ENCODE measurements at regions not wholly inside any gene's neighbourhood (a gene's known extent, or its start where the extent isn't known, plus 50 kb on each side); places are given as distances from the start of the nearest gene placed in this dataset.

GRCh38 chr2:237030382-237030781 is 55.3 kb upstream of the COPS8 start:
- no peak for TF ChIP-seq SP1 (IDR thresholded peaks at IDR 0.05)
- TF ChIP-seq HDGF (IDR thresholded peaks at IDR 0.05; ENCODE audit: borderline replicate concordance) = no peak
- no peak for TF ChIP-seq SUZ12 (IDR thresholded peaks at IDR 0.05)
- TF ChIP-seq FOXK2 (IDR thresholded peaks at IDR 0.05) = no peak
- TF ChIP-seq BHLHE40 (IDR thresholded peaks at IDR 0.05; ENCODE audit: borderline replicate concordance) = no peak
- TF ChIP-seq FOXA1 (IDR thresholded peaks at IDR 0.05) = no peak
- TF ChIP-seq ZNF384 (IDR thresholded peaks at IDR 0.05) = no peak
- TF ChIP-seq ARNT (IDR thresholded peaks at IDR 0.05) = no peak
- TF ChIP-seq TARDBP (IDR thresholded peaks at IDR 0.05) = no peak
- TF ChIP-seq PKNOX1 (IDR thresholded peaks at IDR 0.05) = no peak
- no peak for TF ChIP-seq ELF4 (IDR thresholded peaks at IDR 0.05)
- no peak for TF ChIP-seq FOXM1 (IDR thresholded peaks at IDR 0.05; ENCODE audit: borderline replicate concordance)
- no peak for TF ChIP-seq L3MBTL2 (conservative IDR thresholded peaks at IDR 0.05)
- TF ChIP-seq LEF1 (IDR thresholded peaks at IDR 0.05; ENCODE audit: borderline replicate concordance) = no peak

Data from HEK293T (cell line).